GM23248 (cell line): ENCODE measurements at regions not wholly inside any gene's neighbourhood (a gene's known extent, or its start where the extent isn't known, plus 50 kb on each side); places are given as distances from the start of the nearest gene placed in this dataset.

Source experiments
- DNase-seq: peaks from one replicate; pipeline ENCODE4 v3.0.0-alpha.2; 2015
- H2AFZ ChIP-seq: fragments of 200-600 bp; sonication (generic); 2 replicates; pipeline ENCODE4 v1.6.1; 2016; ENCODE audit warnings: antibody characterized with exemption
- H3F3A ChIP-seq: fragments of 200-600 bp; sonication (generic); 2 replicates; pipeline ENCODE4 v1.6.1; 2016; ENCODE audit warnings: mild to moderate bottlenecking, antibody characterized with exemption, mixed run types; ENCODE audit not compliant: insufficient read depth
- H3K27ac ChIP-seq: fragments of 200-600 bp; sonication (generic); 2 replicates; pipeline ENCODE4 v1.5.1; 2016; ENCODE audit warnings: mild to moderate bottlenecking
- H3K27me3 ChIP-seq: fragments of 200-600 bp; sonication (generic); replicated peaks from 2 replicates; pipeline ENCODE4 v1.6.1; 2016; ENCODE audit warnings: mild to moderate bottlenecking; ENCODE audit not compliant: insufficient read depth
- H3K36me3 ChIP-seq: fragments of 200-600 bp; sonication (generic); 2 replicates; pipeline ENCODE4 v1.6.1; 2016; ENCODE audit warnings: low read depth, mild to moderate bottlenecking
- H3K4me1 ChIP-seq: fragments of 200-600 bp; sonication (generic); 2 replicates; pipeline ENCODE4 v1.6.1; 2016; ENCODE audit warnings: mild to moderate bottlenecking; ENCODE audit not compliant: insufficient read depth
- H3K4me2 ChIP-seq: fragments of 200-600 bp; sonication (generic); one replicate; pipeline ENCODE4 v1.6.1; 2016; ENCODE audit warnings: mild to moderate bottlenecking; ENCODE audit not compliant: unreplicated experiment
- H3K4me3 ChIP-seq: fragments of 200-600 bp; sonication (generic); 2 replicates; pipeline ENCODE4 v1.5.1; 2016; ENCODE audit warnings: mild to moderate bottlenecking
- H3K79me2 ChIP-seq: fragments of 200-600 bp; sonication (generic); 2 replicates; pipeline ENCODE4 v1.6.1; 2016; ENCODE audit warnings: mild to moderate bottlenecking; ENCODE audit not compliant: insufficient read depth
- H3K9ac ChIP-seq: fragments of 200-600 bp; sonication (generic); 2 replicates; pipeline ENCODE4 v1.6.1; 2016; ENCODE audit warnings: mild to moderate bottlenecking
- H3K9me2 ChIP-seq: fragments of 200-600 bp; sonication (generic); 2 replicates; pipeline ENCODE4 v1.6.1; 2016; ENCODE audit warnings: mixed run types, mild to moderate bottlenecking, moderate library complexity; ENCODE audit not compliant: insufficient read depth
- H3K9me3 ChIP-seq: fragments of 200-600 bp; sonication (generic); one replicate; pipeline ENCODE4 v1.6.1; 2017; ENCODE audit warnings: low read depth
- H4K20me1 ChIP-seq: fragments of 200-600 bp; sonication (generic); 2 replicates; pipeline ENCODE4 v1.6.0; 2016; ENCODE audit not compliant: insufficient read depth
- EZH2 ChIP-seq: fragments of 200-600 bp; sonication (generic); IDR thresholded peaks from 2 replicates; pipeline ENCODE4 v1.6.1; 2018; ENCODE audit warnings: antibody characterized with exemption, mild to moderate bottlenecking; ENCODE audit not compliant: insufficient read depth, poor library complexity, severe bottlenecking
- EZH2phosphoT487 ChIP-seq: fragments of 200-600 bp; sonication (generic); IDR thresholded peaks from 2 replicates; pipeline ENCODE4 v1.6.1; 2018; ENCODE audit warnings: antibody characterized with exemption, moderate library complexity, mild to moderate bottlenecking, low read depth; ENCODE audit not compliant: insufficient read depth
- WGBS, 2 experiments: methylation state at CpG; one replicate each; pipeline ENCODE4 v1.1.6; 2015 to 2017; ENCODE audit warnings: low lambda C conversion rate in 2 of 2, low coverage in 1 of 2; ENCODE audit errors: missing lambda C conversion rate in 2 of 2; 5-methylcytosine and 5-hydroxymethylcytosine counted together
- in situ Hi-C: fragments of 300-500 bp; cut with MboI; formaldehyde crosslinking; loops from 2 replicates; pipeline ENCODE4 v1.15.0; 2020

- Histone ChIP-seq H2AFZ (no peak overlapping the region), H3K9me2 (no peaks in the 10 kb centered on the region), H3F3A (no peaks in the 10 kb centered on the region), H3K4me2 (no peak overlapping the region), H3K9me3 (no peaks in the 10 kb centered on the region), H3K36me3 (no peaks in the 10 kb centered on the region), H3K27me3 (no peaks in the 10 kb centered on the region; the same call in 1 of the 2 replicates), H3K9ac (no peak overlapping the region), H3K4me1 (no peaks in the 10 kb centered on the region), H3K27ac (no peak overlapping the region), H4K20me1 (no peaks in the 10 kb centered on the region), H3K4me3 (no peak overlapping the region), H3K79me2 (no peaks in the 10 kb centered on the region)
- DNase-seq: no peak
- in situ Hi-C loops: no loop called here
- TF ChIP-seq EZH2phosphoT487 (no peak), EZH2 (no peak)
- 63 to 73% methylated on average over 2 of the region's 2 CpGs for WGBS, 2 experiments
Measured at GRCh38 chr17:65323049-65323448, 185.9 kb downstream of the RGS9 start.

- WGBS, 2 experiments: 54 to 63% methylated on average over 5 of the region's 5 CpGs
- H3K79me2 ChIP-seq: no peaks in the 10 kb centered on the region
- TF ChIP-seq EZH2phosphoT487: no peak
- no peak for TF ChIP-seq EZH2
Measured at GRCh38 chr17:65320820-65321219, 183.7 kb downstream of the RGS9 start.

GRCh38 chr17:65314212-65314611 lies 177.0 kb downstream of the RGS9 start:
- no peak overlapping the region for H3K27ac ChIP-seq
- DNase-seq: no peak
- no peaks in the 10 kb centered on the region for H3K9me3 ChIP-seq
- WGBS, 2 experiments: 83 to 84% methylated on average over 6 of the region's 6 CpGs
- H3K4me2 ChIP-seq: no peak overlapping the region
- no peaks in the 10 kb centered on the region for H3K36me3 ChIP-seq
- H3K79me2 ChIP-seq: no peaks in the 10 kb centered on the region
- in situ Hi-C loops: no loop called here
- H2AFZ ChIP-seq: no peak overlapping the region
- TF ChIP-seq EZH2 (no peak), EZH2phosphoT487 (no peak)
- H3K9ac ChIP-seq: no peak overlapping the region
- H3K4me1 ChIP-seq: no peaks in the 10 kb centered on the region
- no peaks in the 10 kb centered on the region for H3K9me2 ChIP-seq
- H3F3A ChIP-seq: no peaks in the 10 kb centered on the region
- H3K4me3 ChIP-seq: no peak overlapping the region
- peaks cover 30% of the 10 kb centered on the region for H3K27me3 ChIP-seq
- no peaks in the 10 kb centered on the region for H4K20me1 ChIP-seq

More at GRCh38 chr17:65320820-65321219, 183.7 kb downstream of the RGS9 start:
- no peak overlapping the region for H3K9ac ChIP-seq
- H3K4me2 ChIP-seq: no peak overlapping the region
- H3K9me3 ChIP-seq: no peaks in the 10 kb centered on the region
- no peaks in the 10 kb centered on the region for H3K4me1 ChIP-seq
- peaks cover 16% of the 10 kb centered on the region for H3K27me3 ChIP-seq
- in situ Hi-C loops: no loop called here
- no peaks in the 10 kb centered on the region for H3K9me2 ChIP-seq
- DNase-seq: no peak
- no peak overlapping the region for H3K27ac ChIP-seq
- no peaks in the 10 kb centered on the region for H3F3A ChIP-seq
- H3K36me3 ChIP-seq: no peaks in the 10 kb centered on the region
- no peaks in the 10 kb centered on the region for H4K20me1 ChIP-seq
- H3K4me3 ChIP-seq: no peak overlapping the region
- H2AFZ ChIP-seq: no peak overlapping the region

GRCh38 chr17:65312718-65313377 lies 175.7 kb downstream of the RGS9 start:
- H3F3A ChIP-seq: no peaks in the 10 kb centered on the region
- WGBS, 2 experiments: 57 to 58% methylated on average over 6 of the region's 6 CpGs
- H3K9me2 ChIP-seq: no peaks in the 10 kb centered on the region
- in situ Hi-C loops: no loop called here
- TF ChIP-seq EZH2 (no peak), EZH2phosphoT487 (no peak)
- H3K27me3 ChIP-seq: peaks cover 36% of the 10 kb centered on the region
- H3K36me3 ChIP-seq: no peaks in the 10 kb centered on the region
- no peaks in the 10 kb centered on the region for H4K20me1 ChIP-seq
- H3K9me3 ChIP-seq: no peaks in the 10 kb centered on the region
- no peaks in the 10 kb centered on the region for H3K79me2 ChIP-seq
- no peak overlapping the region for H3K9ac ChIP-seq
- no peak overlapping the region for H3K4me3 ChIP-seq
- no peak overlapping the region for H3K4me2 ChIP-seq
- no peak for DNase-seq
- H3K4me1 ChIP-seq: no peaks in the 10 kb centered on the region
- H2AFZ ChIP-seq: no peak overlapping the region
- no peak overlapping the region for H3K27ac ChIP-seq

GRCh38 chr17:65311261-65311660 lies 174.1 kb downstream of the RGS9 start:
- Histone ChIP-seq H3K9me2 (no peaks in the 10 kb centered on the region), H4K20me1 (no peaks in the 10 kb centered on the region), H3K27ac (no peak overlapping the region), H3K9me3 (no peaks in the 10 kb centered on the region), H2AFZ (no peak overlapping the region), H3F3A (no peaks in the 10 kb centered on the region), H3K36me3 (no peaks in the 10 kb centered on the region), H3K4me2 (no peak overlapping the region), H3K4me1 (no peaks in the 10 kb centered on the region), H3K9ac (no peak overlapping the region), H3K27me3 (peaks cover 32% of the 10 kb centered on the region), H3K4me3 (no peak overlapping the region), H3K79me2 (no peaks in the 10 kb centered on the region)
- DNase-seq: no peak
- no peak for TF ChIP-seq EZH2
- no peak for TF ChIP-seq EZH2phosphoT487
- WGBS, 2 experiments: 75 to 84% methylated on average over 5 of the region's 5 CpGs
- in situ Hi-C loops: no loop called here
